IPS DF 6.9 (cell line): ENCODE measurements at regions not wholly inside any gene's neighbourhood (a gene's known extent, or its start where the extent isn't known, plus 50 kb on each side); places are given as distances from the start of the nearest gene placed in this dataset.

Source experiments
- DNase-seq: peaks from one replicate; pipeline ENCODE4 v3.0.0-alpha.2; 2013; ENCODE audit warnings: low read depth, low spot score
- H3K27ac ChIP-seq: one replicate; pipeline ENCODE4 v1.5.1; 2013; ENCODE audit warnings: low read length, control low read depth
- H3K27me3 ChIP-seq: 2 replicates; pipeline ENCODE4 v1.6.1; 2013; ENCODE audit warnings: mild to moderate bottlenecking, low read length; ENCODE audit not compliant: control insufficient read depth, insufficient read depth
- H3K36me3 ChIP-seq: 2 replicates; pipeline ENCODE4 v1.6.1; 2013; ENCODE audit warnings: low read length; ENCODE audit not compliant: control insufficient read depth, insufficient read depth
- H3K4me1 ChIP-seq: 2 replicates; pipeline ENCODE4 v1.6.1; 2013; ENCODE audit warnings: low read length; ENCODE audit not compliant: control insufficient read depth, insufficient read depth
- H3K4me3 ChIP-seq: 2 replicates; pipeline ENCODE4 v1.5.1; 2013; ENCODE audit warnings: mild to moderate bottlenecking, low read length
- H3K9me3 ChIP-seq: 2 replicates; pipeline ENCODE4 v1.6.1; 2013; ENCODE audit warnings: low read length, inconsistent platforms; ENCODE audit not compliant: control insufficient read depth, insufficient read depth
- WGBS: extraction: QIAGEN DNeasy Blood & Tissue Kit; methylation state at CpG from one replicate; pipeline ENCODE4 v1.1.7; 2013; ENCODE audit warnings: mixed read lengths, missing lambda C conversion rate; ENCODE audit not compliant: insufficient read length, insufficient coverage; 5-methylcytosine and 5-hydroxymethylcytosine counted together

DNA sequence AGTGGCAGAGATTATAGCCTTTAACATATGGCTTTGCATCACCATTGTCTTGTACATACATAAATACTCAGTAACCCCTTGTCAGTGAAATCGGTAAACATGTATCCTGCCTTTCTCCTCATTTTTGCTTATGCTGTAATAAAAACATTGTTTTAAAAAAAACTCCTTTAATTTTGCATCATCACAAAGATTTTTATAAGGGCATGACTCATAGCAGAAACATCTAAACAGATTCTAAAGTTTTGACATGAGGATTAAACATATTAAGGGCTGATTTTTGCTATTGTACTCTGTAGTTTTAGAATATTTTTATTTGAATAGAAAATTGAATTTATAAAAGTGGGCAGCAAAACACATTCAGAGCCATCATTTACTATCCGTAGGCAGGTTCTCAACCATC, 275.9 kb downstream of the ZIC4 start:
- Histone ChIP-seq H3K9me3 (no peaks in the 10 kb centered on the region; the same call in 1 of the 2 replicates), H3K36me3 (no peaks in the 10 kb centered on the region), H3K4me3 (no peak overlapping the region), H3K27me3 (no peaks in the 10 kb centered on the region), H3K27ac (no peak overlapping the region), H3K4me1 (no peaks in the 10 kb centered on the region)
- no peak for DNase-seq
- whole genome bisulfite sequencing, result no CpG with 5 or more reads among the region's 2 CpGs

DNA sequence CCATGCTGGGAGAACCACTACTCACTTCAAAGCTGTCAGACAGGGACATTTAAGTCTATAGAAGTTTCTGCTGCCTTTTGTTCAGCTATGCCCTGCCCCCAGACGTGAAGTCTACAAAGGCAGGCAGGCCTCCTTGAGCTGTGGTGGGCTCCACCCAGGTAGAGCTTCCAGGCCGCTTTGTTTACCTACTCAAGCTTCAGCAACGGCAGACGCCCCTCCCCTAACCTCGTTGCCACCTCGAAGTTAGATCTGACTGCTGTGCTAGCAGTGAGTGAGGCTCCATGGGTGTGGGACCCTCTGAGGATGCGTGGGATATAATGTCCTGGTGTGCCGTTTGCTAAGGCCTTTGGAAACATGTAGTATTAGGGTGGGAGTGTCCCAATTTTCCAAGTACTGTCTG, 276.7 kb downstream of the ZIC4 start:
- Histone ChIP-seq H3K27me3 (no peaks in the 10 kb centered on the region), H3K4me1 (no peaks in the 10 kb centered on the region), H3K9me3 (no peaks in the 10 kb centered on the region; the same call in 1 of the 2 replicates), H3K36me3 (no peaks in the 10 kb centered on the region), H3K27ac (no peak overlapping the region), H3K4me3 (no peak overlapping the region)
- DNase-seq, result no peak
- no CpG with 5 or more reads among the region's 8 CpGs for WGBS

DNA sequence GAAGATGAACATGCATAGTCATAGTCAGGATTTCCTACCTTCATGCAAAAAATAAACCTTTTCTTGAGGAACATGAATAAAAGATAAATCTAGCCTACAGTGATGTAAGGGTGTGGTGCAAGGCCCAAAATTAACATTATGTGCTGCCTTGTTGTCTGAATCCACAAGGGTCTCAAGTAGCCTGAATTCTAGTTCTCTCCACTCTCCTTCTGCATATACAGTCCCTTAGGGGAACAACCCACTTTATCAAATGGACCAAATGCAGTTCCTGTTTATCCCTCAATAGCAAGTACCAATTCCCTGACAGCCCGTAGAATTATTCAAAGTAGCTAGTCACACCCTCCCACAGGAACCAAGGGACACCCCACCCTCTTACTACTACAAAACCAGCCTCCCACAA, 284.0 kb downstream of the ZIC4 start:
- no CpG with 5 or more reads among the region's 1 CpG for WGBS
- Histone ChIP-seq H3K36me3 (no peaks in the 10 kb centered on the region), H3K4me1 (no peaks in the 10 kb centered on the region), H3K4me3 (no peak overlapping the region), H3K27ac (no peak overlapping the region), H3K9me3 (no peaks in the 10 kb centered on the region), H3K27me3 (no peaks in the 10 kb centered on the region)
- no peak for DNase-seq

DNA sequence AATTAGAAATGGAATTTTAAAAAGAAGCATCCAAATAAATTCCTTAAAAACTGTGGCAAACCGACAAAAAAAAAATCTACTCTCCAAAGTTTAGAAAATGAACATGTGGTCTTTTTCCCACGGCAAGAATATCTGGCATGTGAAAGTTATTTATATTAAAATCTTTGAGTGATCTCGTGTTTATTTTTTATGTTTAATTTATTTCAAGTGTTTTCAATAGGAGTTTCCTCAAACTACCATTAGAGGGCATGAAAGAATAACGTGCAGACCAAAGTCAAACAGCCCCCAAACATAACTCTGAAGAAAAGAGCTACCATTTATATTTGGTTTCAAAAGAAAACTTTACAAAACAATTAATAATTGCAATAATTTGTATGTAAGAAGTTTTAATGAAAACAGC, 286.4 kb downstream of the ZIC4 start:
- no peaks in the 10 kb centered on the region for H3K9me3 ChIP-seq
- no peak overlapping the region for H3K27ac ChIP-seq
- H3K27me3 ChIP-seq, result no peaks in the 10 kb centered on the region
- no CpG with 5 or more reads among the region's 4 CpGs for WGBS
- DNase-seq, result no peak
- no peak overlapping the region for H3K4me3 ChIP-seq
- no peaks in the 10 kb centered on the region for H3K36me3 ChIP-seq
- no peaks in the 10 kb centered on the region for H3K4me1 ChIP-seq

DNA sequence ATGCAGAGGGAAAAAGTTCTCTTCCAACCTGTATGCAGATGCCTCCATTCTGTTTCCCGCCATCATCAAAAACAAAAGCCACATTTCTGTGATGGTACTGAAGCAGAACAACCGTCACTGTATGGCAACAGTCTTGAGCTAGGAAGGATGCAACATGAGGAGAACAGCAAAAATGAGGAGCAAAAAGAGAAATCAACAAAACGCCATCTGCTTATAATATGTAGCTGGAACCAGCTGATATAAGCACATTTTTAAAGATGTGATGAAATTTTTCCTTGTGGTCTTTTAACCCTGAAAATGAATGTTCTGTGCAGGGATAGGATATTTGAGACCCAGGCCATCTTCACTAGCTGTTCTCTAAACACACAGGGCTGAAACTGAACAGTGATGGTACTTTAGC, 287.0 kb downstream of the ZIC4 start:
- H3K27me3 ChIP-seq, result no peaks in the 10 kb centered on the region
- H3K4me1 ChIP-seq, result no peaks in the 10 kb centered on the region
- H3K4me3 ChIP-seq, result no peak overlapping the region
- DNase-seq, result no peak
- H3K27ac ChIP-seq, result no peak overlapping the region
- no peaks in the 10 kb centered on the region for H3K9me3 ChIP-seq
- no peaks in the 10 kb centered on the region for H3K36me3 ChIP-seq
- no CpG with 5 or more reads among the region's 3 CpGs for WGBS

DNA sequence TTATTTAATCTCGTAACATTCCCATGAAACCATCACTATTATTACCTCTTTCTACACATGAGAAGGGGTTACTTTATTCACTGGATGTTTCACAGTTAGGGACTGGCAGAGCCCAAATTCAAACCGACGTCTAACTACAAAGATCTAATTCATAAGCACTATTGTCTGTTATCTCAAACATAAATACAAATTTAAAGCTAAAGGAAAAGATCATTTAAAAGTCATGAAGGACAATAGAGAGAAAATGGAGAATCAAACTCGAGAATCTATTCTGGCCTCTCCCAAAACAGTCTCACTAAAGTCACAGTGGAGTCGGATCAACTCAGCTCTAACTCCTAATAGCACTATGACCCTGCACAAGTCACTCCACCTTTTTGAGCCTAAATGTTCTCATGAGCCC, 287.7 kb downstream of the ZIC4 start:
- WGBS, result no CpG with 5 or more reads among the region's 5 CpGs
- Histone ChIP-seq H3K36me3 (no peaks in the 10 kb centered on the region), H3K9me3 (no peaks in the 10 kb centered on the region), H3K4me1 (no peaks in the 10 kb centered on the region), H3K4me3 (no peak overlapping the region), H3K27ac (no peak overlapping the region), H3K27me3 (no peaks in the 10 kb centered on the region)
- DNase-seq, result no peak

DNA sequence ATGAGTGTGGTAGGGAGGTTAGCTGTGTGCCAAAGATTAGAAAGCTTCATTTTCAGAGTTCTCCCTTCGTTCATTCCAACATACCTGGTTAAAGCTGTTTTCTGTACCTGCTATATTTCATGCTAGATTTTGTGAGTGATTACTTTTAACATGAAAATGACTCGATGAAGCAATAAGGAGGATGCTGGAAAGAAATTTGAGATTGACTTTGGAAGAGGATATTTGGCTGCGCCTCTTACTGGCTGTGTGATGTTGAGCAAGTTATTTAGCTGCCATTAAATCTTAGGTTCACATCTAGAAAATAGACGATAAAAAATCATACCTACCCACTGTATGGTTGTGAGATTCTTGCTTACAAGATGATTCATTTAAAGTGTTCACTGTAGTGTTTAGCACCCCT, 288.7 kb downstream of the ZIC4 start:
- DNase-seq, result no peak
- H3K4me1 ChIP-seq, result no peaks in the 10 kb centered on the region
- H3K27me3 ChIP-seq, result no peaks in the 10 kb centered on the region
- no peaks in the 10 kb centered on the region for H3K36me3 ChIP-seq
- no peak overlapping the region for H3K4me3 ChIP-seq
- WGBS, result no CpG with 5 or more reads among the region's 4 CpGs
- no peaks in the 10 kb centered on the region for H3K9me3 ChIP-seq
- no peak overlapping the region for H3K27ac ChIP-seq

DNA sequence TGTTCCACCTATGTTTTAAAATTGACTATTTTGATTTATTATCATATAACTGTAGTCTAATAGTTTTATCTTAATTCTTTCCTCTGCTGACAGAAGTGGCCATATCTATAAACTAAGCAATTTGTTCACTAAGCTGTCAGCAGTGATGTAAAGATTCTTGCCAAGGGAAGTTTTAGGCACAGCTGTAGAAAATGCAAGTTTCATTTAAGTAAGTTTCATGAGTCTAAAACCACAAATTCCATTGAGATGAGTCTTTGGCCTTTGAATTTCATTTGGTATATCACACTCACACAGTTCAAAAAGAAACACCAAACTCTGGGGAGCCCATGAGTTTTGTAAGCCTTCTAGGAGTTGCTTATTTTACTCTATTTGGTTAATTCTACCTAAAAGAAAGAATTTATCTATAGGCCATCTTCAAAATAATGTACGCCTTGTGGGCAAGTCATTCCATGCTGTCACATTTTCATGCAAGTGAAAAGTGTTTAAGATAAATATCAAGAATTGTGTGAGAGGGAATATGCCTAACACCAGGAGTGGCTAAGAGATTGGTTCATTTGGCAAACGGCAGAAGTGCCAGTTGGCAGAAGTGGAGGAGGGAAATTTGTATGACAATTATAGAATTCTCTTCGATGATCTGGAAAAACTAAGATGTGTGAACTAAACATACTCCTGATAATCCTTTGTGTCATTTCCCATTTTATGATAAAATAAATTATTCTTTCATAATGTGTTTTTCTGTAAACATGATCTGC, 292.9 kb downstream of the ZIC4 start:
- Histone ChIP-seq H3K4me3 (no peak overlapping the region), H3K4me1 (no peaks in the 10 kb centered on the region), H3K36me3 (no peaks in the 10 kb centered on the region), H3K27me3 (no peaks in the 10 kb centered on the region), H3K9me3 (no peaks in the 10 kb centered on the region), H3K27ac (no peak overlapping the region)
- WGBS, result no CpG with 5 or more reads among the region's 3 CpGs
- no peak for DNase-seq

DNA sequence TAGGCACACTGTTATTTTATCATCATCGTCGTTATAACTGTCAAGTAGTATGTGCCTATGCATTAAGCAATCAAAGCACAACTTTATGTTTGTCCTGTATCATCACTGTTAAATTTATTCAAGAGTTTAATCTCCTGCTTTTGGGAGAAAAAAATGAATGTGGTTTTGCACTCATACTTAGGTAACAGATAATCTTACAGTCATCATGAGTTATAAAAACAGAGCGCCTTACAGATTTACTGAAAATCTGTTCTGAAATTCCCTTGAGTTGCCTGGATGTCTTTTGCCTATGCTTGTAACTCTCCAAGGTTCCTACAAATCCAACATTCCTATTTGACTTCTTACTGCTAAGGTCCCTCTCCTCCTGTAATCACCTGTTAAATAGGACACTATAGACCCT, 307.3 kb downstream of the ZIC4 start:
- H3K36me3 ChIP-seq, result no peaks in the 10 kb centered on the region
- no peak overlapping the region for H3K4me3 ChIP-seq
- H3K27ac ChIP-seq, result no peak overlapping the region
- H3K9me3 ChIP-seq, result no peaks in the 10 kb centered on the region
- H3K27me3 ChIP-seq, result peaks cover 2% of the 10 kb centered on the region; the same call in 1 of the 2 replicates
- no peaks in the 10 kb centered on the region for H3K4me1 ChIP-seq
- DNase-seq, result no peak
- no CpG with 5 or more reads among the region's 3 CpGs for WGBS

DNA sequence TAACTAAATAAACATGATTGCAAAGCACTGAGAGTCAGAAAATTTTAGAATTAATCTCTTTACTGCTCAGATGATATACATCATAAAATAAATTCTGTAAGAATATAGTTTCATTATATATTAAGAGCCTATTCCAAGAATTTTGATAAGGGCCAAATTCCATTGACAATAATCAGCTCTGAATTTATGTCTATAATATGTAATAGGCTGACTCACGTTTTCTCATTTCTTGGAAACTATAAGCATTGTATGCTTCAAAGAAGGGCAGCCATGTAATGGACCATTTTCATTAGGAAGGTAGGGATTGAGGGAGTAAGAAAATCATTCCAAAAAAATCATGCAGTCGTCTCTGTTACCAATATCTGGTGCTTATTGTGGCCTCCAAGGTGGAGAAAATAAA, 315.9 kb downstream of the ZIC4 start:
- no CpG with 5 or more reads among the region's 2 CpGs for WGBS
- Histone ChIP-seq H3K9me3 (no peaks in the 10 kb centered on the region), H3K27me3 (no peaks in the 10 kb centered on the region), H3K4me1 (no peaks in the 10 kb centered on the region), H3K4me3 (no peak overlapping the region), H3K36me3 (no peaks in the 10 kb centered on the region), H3K27ac (no peak overlapping the region)
- DNase-seq, result no peak

DNA sequence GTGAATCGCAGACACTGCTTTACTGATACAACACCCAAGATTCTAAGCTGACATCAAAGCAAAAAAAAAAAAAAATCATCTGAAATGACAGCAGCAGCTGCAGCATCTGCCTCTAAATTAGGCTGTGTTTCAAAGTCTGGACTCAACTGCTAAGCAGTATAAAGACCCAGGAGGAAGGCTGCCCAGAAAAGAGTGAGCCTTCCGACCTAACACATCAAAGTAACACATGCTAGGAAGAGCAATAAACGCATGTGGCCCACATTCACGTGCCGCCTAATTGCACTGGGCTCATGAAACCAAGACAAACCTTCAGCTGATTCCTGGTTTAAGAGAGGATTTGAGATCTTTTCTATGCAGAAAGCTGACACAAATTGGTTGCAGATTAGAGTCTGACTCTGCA, 317.1 kb downstream of the ZIC4 start:
- DNase-seq, result no peak
- Histone ChIP-seq H3K27ac (no peak overlapping the region), H3K4me1 (no peaks in the 10 kb centered on the region), H3K9me3 (no peaks in the 10 kb centered on the region), H3K27me3 (no peaks in the 10 kb centered on the region), H3K4me3 (no peak overlapping the region), H3K36me3 (no peaks in the 10 kb centered on the region)
- WGBS, result no CpG with 5 or more reads among the region's 5 CpGs
